Fibroblast of pulmonary artery (primary cell): ENCODE measurements at regions not wholly inside any gene's neighbourhood (a gene's known extent, or its start where the extent isn't known, plus 50 kb on each side); places are given as distances from the start of the nearest gene placed in this dataset.

Experiments
- DNase-seq: peaks from one replicate; pipeline ENCODE4 v3.0.0-alpha.2; 2010; ENCODE audit warnings: low read depth
- H3K4me3 ChIP-seq: replicated peaks from 2 replicates; pipeline ENCODE4 v1.5.1; 2011; ENCODE audit warnings: low read depth, mild to moderate bottlenecking, control low read depth, low read length, moderate library complexity
- CTCF ChIP-seq: IDR thresholded peaks from 2 replicates; pipeline ENCODE4 v1.5.1; 2011; ENCODE audit warnings: mild to moderate bottlenecking, control low read depth, low read length, inconsistent platforms; ENCODE audit errors: missing control alignments

GRCh38 chr16:13645601-13646245 lies 274.2 kb upstream of the ERCC4 start:
- no peak for DNase-seq
- no peak for TF ChIP-seq CTCF
- H3K4me3 ChIP-seq, result no peak overlapping the region

- no peak for TF ChIP-seq CTCF
- DNase-seq, result no peak
- no peak overlapping the region for H3K4me3 ChIP-seq
Measured at GRCh38 chr16:13660807-13661206, 259.1 kb upstream of the ERCC4 start.

- no peak for DNase-seq
- no peak for TF ChIP-seq CTCF
Measured at GRCh38 chr16:13665876-13666275, 254.1 kb upstream of the ERCC4 start.

GRCh38 chr16:13672196-13672595 lies 247.8 kb upstream of the ERCC4 start:
- no peak for DNase-seq
- TF ChIP-seq CTCF, result no peak
- H3K4me3 ChIP-seq, result no peak overlapping the region

More at GRCh38 chr16:13665876-13666275, 254.1 kb upstream of the ERCC4 start:
- H3K4me3 ChIP-seq, result no peak overlapping the region

- no peak for TF ChIP-seq CTCF
- H3K4me3 ChIP-seq, result no peak overlapping the region
- DNase-seq, result no peak
Measured at GRCh38 chr16:13680021-13680889, 239.7 kb upstream of the ERCC4 start.

- no peak for DNase-seq
- no peak overlapping the region for H3K4me3 ChIP-seq
- no peak for TF ChIP-seq CTCF
Measured at GRCh38 chr16:13684819-13685563, 235.0 kb upstream of the ERCC4 start.
